Activated naive CD4-positive, alpha-beta T cell treated with anti-CD3 and anti-CD28 coated beads, Interleukin-2, amount 50 U/mL, for 24 hours (primary cell): ENCODE measurements at regions not wholly inside any gene's neighbourhood (a gene's known extent, or its start where the extent isn't known, plus 50 kb on each side); places are given as distances from the start of the nearest gene placed in this dataset.

Experiments used
- H3K27ac Mint-ChIP-seq: one replicate; pipeline ENCODE4 v1.8.0; 2021; ENCODE audit warnings: mild to moderate bottlenecking, mixed read lengths
- H3K27me3 Mint-ChIP-seq: one replicate; pipeline ENCODE4 v1.8.0; 2021; ENCODE audit warnings: mixed read lengths
- H3K36me3 Mint-ChIP-seq: one replicate; pipeline ENCODE4 v1.8.0; 2021; ENCODE audit warnings: mixed read lengths
- H3K4me1 Mint-ChIP-seq: one replicate; pipeline ENCODE4 v1.8.0; 2021; ENCODE audit warnings: mixed read lengths
- H3K4me3 Mint-ChIP-seq: one replicate; pipeline ENCODE4 v1.8.0; 2021; ENCODE audit warnings: mild to moderate bottlenecking, mixed read lengths
- H3K9me3 Mint-ChIP-seq: one replicate; pipeline ENCODE4 v1.8.0; 2021; ENCODE audit warnings: mixed read lengths

DNA sequence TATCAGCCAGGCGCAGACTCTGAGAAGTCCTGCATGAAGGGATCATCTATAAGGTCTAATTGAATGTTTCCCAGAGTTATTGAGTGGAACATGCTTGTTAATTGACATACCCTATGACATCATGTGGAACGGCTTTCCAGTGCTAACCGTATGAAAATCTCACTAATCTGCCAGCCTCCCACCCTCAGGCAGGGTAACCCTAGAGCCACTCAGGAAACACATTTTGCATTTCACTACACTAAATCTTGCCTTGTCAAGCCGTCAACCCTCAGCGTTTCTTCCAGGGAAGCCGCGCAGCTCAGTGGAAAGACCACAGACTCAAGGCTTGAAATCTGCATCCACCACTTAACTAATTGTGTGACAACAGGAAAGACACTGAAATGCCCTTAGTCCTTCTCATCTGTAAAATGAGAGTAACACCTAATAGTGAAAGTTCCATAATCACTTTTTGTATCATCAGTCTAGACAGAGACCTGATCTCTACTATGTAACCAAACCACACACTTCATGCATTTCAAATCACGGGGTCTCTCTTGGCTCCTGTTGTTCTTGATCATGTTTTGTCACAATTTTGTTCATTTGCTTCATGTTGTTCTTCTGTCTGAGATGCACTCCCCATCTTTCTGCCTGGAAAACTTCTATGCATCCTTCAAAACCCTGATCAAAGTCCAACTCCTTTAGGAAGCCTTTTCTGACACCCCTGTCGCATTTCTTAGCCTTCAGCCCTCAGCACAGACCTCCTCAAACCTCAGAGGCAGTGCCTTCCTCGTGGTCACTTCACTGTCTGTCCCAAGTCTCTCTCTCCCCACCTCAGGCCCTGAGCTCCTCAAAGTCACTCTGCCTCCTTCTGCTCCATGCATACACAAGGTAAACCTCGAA is 246.5 kb downstream of the TOMM20 start:
- Mint-ChIP-seq H3K4me3 (no peak overlapping the region), H3K36me3 (no peaks in the 10 kb centered on the region), H3K27ac (peak overlapping the region; percentile 56), H3K9me3 (no peaks in the 10 kb centered on the region), H3K4me1 (peaks cover 35% of the 10 kb centered on the region), H3K27me3 (no peaks in the 10 kb centered on the region)

DNA sequence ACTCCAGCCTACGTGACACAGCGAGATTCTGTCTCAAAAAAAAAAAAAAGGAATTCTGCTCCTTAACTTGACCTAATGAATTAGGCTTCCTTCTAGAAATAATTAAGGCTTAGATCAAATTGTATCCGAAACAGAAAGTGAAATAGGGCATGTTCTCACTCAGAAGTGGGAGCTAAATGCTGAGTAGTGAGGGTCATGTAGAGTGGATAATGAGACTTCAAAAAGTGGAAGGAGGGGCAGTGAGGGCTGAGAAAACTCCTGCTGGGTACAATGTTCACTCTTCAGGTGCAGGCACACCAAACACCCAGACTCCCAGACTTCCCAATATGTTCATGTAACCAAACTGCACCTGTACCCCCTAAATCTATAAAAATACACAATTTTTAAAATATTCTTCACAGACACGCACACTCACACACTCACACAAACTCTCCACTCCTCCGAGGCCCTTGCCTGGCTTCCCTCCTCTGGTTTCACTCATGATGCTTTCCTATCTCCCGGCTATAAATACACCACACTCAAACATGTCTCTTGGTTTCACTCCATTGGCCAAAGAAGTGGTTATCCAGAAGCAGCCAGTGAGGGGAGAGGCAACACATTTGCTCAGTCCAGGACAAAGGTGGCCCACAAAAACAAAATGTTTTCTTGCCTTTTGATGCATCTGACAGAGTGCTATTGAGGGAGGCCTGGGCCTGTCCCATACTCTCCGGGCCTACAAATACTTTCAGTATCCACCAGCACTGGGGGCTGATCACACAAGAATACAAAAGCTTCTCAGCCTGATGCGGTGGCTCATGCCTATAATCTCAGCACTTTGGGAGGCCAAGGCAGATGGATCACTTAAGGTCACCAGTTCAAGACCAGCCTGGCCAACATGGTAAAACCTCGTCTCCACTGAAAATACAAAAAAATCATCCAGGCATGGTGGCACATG is 249.2 kb downstream of the TOMM20 start:
- Mint-ChIP-seq H3K36me3 (no peaks in the 10 kb centered on the region), H3K9me3 (no peaks in the 10 kb centered on the region), H3K27ac (no peak overlapping the region), H3K4me3 (no peak overlapping the region), H3K4me1 (peaks cover 37% of the 10 kb centered on the region), H3K27me3 (no peaks in the 10 kb centered on the region)

GRCh38 chr1:234878288-234878687 is 250.3 kb downstream of the TOMM20 start:
- H3K36me3 Mint-ChIP-seq = no peaks in the 10 kb centered on the region
- H3K4me1 Mint-ChIP-seq = peaks cover 37% of the 10 kb centered on the region
- H3K9me3 Mint-ChIP-seq = no peaks in the 10 kb centered on the region
- H3K27ac Mint-ChIP-seq = no peak overlapping the region
- H3K27me3 Mint-ChIP-seq = no peaks in the 10 kb centered on the region
- no peak overlapping the region for H3K4me3 Mint-ChIP-seq

DNA sequence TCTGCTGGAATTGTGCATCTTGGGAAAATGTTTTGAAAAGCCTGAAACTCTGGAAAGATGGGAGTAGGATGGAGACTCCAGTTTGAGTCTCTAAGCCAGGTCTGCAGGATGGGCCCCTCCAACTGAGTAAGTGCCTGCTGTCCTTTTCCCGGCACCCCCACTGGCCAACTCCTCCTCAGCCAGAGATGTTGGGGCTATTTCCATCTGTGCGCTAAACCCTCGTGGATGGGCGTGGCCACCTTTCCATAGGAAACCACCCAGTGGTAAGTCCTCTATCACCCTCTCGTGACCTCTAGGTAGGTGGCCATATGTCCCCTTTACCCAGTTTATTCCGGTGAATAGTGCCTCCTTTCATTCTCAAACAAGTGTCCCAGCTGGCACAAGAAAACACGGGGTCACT is 250.9 kb downstream of the TOMM20 start:
- Mint-ChIP-seq H3K27me3 (no peaks in the 10 kb centered on the region), H3K9me3 (no peaks in the 10 kb centered on the region), H3K27ac (no peak overlapping the region), H3K4me3 (no peak overlapping the region), H3K4me1 (peaks cover 36% of the 10 kb centered on the region), H3K36me3 (no peaks in the 10 kb centered on the region)

DNA sequence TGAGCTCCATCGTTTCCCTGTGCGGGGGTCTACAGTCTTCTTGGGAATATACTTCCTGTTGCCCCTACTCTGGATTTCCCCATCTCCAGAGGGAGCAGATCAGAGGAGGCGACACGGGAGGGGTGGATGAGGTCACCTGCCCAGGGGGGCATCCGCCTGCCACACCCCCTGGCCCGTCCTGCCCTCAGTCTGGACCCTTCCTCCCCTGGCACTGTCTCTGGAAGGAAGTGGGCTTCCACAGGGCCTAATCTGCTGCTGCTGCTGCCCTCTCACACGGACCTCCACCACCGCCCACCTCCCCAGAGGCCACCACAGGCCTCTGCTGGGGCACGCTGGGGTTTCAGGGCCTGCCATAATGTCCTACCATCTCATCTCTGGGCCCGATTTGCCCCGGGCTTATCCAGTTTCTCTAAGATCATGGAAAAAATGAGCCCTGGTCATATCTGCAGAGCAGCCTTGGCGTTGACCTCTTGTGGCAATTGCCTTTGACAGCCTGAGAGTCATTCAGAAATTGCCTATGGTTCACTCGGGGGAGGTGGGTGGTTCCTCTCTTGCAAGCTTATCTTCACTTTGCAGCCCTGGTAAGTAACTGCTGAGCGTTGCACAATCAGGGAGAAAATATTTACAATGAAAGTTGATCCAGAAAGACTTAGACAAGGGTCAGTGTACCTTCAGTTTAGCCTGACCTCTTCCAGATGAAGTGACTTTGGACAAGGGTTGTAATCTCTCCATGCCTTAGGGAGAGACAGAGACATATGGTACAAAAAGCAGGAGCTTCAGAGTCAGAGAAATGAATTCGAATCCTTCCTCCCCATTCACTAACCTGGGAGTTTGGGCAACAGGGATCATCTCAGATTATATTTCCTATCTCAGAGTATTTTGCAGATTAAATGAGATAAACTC is 252.4 kb downstream of the TOMM20 start:
- no peaks in the 10 kb centered on the region for H3K9me3 Mint-ChIP-seq
- no peaks in the 10 kb centered on the region for H3K36me3 Mint-ChIP-seq
- no peak overlapping the region for H3K27ac Mint-ChIP-seq
- H3K4me1 Mint-ChIP-seq = peaks cover 24% of the 10 kb centered on the region
- H3K27me3 Mint-ChIP-seq = no peaks in the 10 kb centered on the region
- no peak overlapping the region for H3K4me3 Mint-ChIP-seq

DNA sequence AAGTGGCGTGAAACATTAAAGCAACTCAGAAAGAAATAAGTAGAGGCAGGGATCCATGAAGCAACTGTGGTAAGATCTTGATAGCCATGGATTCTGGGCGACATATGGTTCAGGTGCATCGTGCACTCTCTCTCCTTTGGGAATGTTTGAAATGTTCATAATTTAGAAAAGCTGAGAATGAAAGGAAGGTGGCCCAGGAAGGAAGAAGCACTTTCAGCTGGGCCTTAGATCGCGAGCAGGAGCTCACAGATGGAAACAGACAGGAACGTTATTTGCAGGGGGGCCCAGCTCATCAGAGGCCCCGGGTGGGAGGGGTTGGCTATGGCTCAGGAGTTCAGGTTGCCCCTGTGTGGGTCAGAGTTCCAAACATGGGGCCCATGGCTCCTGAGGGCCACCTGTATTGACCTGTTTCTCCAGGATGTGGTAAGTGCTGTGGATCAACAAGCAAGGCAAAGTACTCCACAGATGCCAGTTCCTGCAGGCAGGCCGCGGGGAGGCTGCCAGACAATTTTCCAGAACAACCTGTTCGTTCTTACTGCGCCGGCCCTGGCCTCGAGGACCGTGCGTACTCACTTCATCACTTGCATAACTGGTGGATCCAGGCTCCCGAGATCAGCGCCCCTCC is 253.2 kb downstream of the TOMM20 start:
- H3K4me1 Mint-ChIP-seq = peaks cover 21% of the 10 kb centered on the region
- no peaks in the 10 kb centered on the region for H3K9me3 Mint-ChIP-seq
- no peak overlapping the region for H3K27ac Mint-ChIP-seq
- H3K27me3 Mint-ChIP-seq = no peaks in the 10 kb centered on the region
- H3K4me3 Mint-ChIP-seq = no peak overlapping the region
- H3K36me3 Mint-ChIP-seq = no peaks in the 10 kb centered on the region

DNA sequence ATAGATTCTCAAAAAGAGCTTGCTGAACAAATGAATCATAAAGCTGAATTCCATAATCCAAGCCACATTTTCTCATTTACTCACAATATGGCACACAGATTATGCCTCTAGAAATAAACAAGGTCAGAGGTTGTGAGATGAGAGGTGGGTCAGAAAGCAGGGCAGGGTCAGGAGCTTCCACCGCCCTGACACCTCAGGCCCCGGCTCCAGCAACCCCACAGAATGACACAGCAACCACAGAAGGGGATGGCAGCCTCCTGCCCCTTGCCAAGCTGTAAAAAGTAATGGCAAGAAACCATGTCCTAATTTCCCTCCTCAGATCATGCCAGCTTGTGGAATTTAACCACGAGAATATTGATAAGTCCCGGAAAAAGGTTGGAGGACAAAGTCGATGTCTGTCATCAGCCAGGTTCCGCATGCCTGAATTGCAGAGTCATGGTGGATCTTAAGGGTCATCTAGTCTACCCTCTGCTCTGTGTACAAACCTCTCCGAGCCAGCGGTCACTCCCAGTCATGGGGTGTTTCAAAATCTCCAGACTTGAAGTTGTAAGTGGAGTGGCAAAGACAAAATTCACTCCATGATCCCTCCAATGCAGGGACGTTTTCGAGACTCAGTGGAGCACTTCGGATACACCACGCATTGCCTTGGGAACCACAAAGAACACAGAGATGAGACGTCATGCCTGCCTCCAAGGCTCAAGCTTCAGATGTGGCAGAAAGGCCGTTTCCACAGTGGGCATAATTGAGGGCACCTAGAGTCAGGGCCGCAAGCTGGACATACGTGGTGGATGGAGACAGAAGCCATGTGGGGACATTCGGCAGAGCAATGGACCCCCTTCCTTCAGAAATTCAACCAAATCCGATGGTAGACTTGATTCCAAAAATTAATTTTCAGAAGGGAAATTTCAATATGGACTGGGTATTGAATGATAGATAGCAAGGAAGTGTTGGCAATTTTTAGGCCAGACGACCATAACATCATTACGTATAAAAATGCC is 254.0 kb downstream of the TOMM20 start:
- Mint-ChIP-seq H3K9me3 (no peaks in the 10 kb centered on the region), H3K27ac (no peak overlapping the region), H3K4me1 (peaks cover 15% of the 10 kb centered on the region), H3K4me3 (no peak overlapping the region), H3K27me3 (no peaks in the 10 kb centered on the region), H3K36me3 (no peaks in the 10 kb centered on the region)

DNA sequence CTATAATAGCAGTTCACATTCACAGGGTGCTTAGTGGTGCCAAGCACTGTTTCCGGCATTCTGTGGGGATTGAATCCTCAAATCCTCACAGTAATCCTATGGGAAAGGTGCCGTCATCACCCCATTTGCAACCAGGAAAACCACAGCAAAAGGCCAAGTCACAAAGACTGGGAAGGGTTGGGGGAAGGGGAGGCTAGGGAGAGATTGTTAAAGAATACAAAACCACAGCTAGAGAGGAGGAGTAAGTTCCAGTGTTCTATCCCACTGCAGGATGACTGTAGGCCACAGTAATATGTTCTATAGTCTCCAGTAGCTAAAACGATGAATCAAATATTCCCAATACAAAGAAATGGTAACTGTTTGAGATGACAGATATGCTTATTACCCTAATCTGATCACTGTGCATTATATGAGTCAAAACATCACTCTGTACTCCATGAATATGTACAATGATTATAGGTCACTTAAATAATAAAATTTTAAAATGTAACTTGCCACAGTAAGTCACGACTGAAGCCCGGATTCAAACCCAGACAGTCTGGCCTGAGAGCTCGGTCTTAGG is 256.8 kb downstream of the TOMM20 start:
- peak overlapping the region; percentile 10 for H3K27ac Mint-ChIP-seq
- H3K27me3 Mint-ChIP-seq = no peaks in the 10 kb centered on the region
- H3K9me3 Mint-ChIP-seq = no peaks in the 10 kb centered on the region
- peaks cover 15% of the 10 kb centered on the region for H3K4me1 Mint-ChIP-seq
- H3K4me3 Mint-ChIP-seq = no peak overlapping the region
- H3K36me3 Mint-ChIP-seq = no peaks in the 10 kb centered on the region

GRCh38 chr1:234871039-234871709 is 257.5 kb downstream of the TOMM20 start:
- Mint-ChIP-seq H3K27ac (peak overlapping the region; percentile 10), H3K9me3 (no peaks in the 10 kb centered on the region), H3K36me3 (no peaks in the 10 kb centered on the region), H3K4me1 (peaks cover 12% of the 10 kb centered on the region), H3K4me3 (no peak overlapping the region), H3K27me3 (no peaks in the 10 kb centered on the region)

DNA sequence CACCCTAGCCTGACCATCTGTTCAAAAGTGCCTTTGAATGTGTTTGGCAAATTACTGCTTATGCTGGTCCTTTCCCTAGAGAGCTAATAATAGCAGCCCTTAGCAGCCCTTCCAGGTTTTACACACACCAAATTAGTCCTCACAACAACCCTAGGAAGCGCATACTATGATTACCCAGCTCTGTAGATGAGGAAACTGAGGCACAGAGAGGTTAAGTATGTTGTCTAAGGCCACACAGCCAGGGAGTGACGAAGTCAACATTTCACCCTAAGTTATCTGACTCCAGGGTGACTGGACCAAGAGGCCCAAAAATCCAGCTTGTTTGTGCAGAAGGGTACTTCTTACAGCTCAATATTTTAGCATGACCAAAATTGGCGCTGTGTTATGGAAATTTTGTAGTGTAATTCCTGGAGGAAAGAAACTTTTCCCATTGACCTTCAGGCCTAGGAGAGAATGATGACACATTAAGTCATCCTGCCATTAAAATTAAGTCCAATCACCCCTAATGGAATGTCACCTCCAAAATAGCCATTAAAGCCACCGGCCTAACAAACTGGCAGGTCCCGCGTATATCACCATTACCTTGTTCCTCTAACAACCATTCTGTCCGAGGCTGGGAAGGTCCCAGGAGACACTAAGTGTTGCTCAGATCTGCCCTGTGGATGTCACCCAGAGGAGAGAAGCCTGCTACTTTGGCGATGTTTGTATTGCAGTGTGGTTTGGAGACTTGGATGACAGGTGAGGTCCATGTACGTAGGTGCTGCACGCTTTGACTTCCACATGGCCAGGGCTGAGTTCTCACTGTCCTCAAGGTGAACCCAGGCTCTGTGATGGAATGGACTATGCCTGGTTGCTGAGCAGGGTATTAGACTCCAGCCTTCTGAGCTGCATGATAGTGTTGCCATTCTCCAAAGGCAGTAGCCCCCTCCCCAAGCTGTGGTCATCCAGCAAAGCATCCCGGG is 258.3 kb downstream of the TOMM20 start:
- peaks cover 10% of the 10 kb centered on the region for H3K4me1 Mint-ChIP-seq
- H3K36me3 Mint-ChIP-seq = no peaks in the 10 kb centered on the region
- H3K27me3 Mint-ChIP-seq = no peaks in the 10 kb centered on the region
- no peak overlapping the region for H3K27ac Mint-ChIP-seq
- no peak overlapping the region for H3K4me3 Mint-ChIP-seq
- H3K9me3 Mint-ChIP-seq = no peaks in the 10 kb centered on the region

DNA sequence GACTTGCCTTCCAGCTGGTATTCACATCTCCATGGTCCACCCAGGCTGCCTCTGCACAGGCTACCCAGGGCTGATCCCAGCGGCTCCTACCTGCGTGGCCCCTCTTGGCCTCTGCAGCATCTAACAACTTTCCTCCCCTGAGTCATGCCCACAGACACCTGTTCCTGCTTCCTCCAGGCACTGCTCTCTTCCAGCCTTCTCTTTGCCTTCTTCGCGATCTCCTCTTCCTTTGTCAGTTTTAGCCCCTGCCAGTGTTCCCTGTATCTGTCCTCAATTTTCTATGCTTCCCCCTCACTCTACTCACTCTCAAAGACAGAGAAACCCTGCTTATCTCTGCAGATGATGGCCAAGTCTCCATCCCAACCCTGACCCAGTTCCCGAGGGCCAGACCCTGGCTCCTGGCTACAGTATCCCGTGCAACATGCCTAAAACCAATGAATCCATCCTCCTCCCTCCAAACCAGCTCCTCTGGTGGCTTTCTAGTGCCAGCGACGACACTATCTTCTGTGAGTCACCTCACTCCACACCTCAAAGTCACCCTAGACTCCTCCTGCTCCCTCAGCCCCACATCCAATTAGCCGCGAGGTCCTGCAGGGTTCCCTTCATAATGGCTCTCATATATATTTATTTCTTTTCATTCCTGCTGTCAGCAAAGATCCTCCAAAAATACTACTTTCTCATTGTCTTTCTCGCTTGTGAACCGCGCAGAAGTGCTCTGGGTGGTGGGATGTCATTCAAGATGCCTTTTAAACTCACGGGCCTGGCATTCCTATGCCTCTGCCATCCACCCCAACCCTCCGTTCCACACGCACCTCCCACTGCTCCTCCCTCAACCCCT is 259.2 kb downstream of the TOMM20 start:
- H3K27ac Mint-ChIP-seq = no peak overlapping the region
- no peaks in the 10 kb centered on the region for H3K27me3 Mint-ChIP-seq
- no peak overlapping the region for H3K4me3 Mint-ChIP-seq
- no peaks in the 10 kb centered on the region for H3K36me3 Mint-ChIP-seq
- H3K4me1 Mint-ChIP-seq = peaks cover 6% of the 10 kb centered on the region
- no peaks in the 10 kb centered on the region for H3K9me3 Mint-ChIP-seq
